T47D (cell line): ENCODE measurements at regions not wholly inside any gene's neighbourhood (a gene's known extent, or its start where the extent isn't known, plus 50 kb on each side); places are given as distances from the start of the nearest gene placed in this dataset.
"Not testable (repeated sequence)": the region's sequence is repeated elsewhere in the genome, so short reads cannot be mapped to it uniquely, and the experiment has no call there.

ENCODE experiments used
- DNase-seq, 2 experiments: peaks; one replicate each; pipeline versions ENCODE4 v3.0.0 to v3.0.0-alpha.2; 2011 to 2012; ENCODE audit warnings: low read depth in 1 of 2, low spot score in 1 of 2
- JUND ChIP-seq: IDR thresholded peaks from 2 replicates; pipeline ENCODE4 v1.6.1; 2012; ENCODE audit warnings: low read depth
- in situ Hi-C: cut with HindIII; loops from 2 replicates; pipeline ENCODE4 v1.10.0; 2016; ENCODE audit warnings: low sequenced_read_pairs, low pct_unique_long_range_greater_than_20kb

DNA sequence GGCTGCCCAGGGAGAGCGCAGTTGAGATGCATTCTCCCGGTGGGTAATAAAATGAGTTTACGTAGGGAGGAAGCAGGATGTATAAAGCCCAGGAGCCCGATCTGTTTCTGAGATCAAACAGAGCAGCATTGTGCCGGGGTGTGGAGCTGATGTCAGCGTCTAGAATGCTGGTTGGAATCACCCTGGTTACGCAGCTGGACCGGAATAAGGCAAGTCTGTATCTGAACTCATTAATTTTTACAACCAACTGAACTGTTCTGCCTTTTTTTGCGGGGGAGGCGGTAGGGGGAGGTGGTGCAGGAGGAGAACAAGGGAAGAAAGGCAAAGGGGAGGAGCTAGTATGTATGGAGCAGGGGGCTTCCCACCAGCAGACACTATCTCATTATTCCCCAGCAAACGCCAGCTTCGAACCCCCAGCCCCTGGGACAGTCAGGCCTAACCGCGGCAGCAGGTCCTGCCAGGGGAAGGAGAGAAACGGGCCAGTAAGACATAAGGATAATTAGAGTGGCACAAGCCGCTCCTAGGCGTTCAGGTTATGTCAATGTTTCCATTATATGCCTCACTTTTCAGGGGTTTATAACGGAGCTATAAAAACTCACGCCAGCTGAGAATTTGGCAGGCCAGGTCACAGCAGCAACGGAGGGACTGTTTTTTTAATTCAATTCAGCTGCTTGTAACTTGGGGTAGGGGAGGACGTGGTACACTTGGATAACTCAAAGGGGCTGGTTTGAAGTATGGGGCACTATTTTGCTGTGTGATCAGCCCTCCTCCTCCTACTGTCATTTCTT, 175.3 kb upstream of the HES1 start:
- DNase-seq = no peak
- TF ChIP-seq JUND = no peak
- in situ Hi-C loops = no loop called here

DNA sequence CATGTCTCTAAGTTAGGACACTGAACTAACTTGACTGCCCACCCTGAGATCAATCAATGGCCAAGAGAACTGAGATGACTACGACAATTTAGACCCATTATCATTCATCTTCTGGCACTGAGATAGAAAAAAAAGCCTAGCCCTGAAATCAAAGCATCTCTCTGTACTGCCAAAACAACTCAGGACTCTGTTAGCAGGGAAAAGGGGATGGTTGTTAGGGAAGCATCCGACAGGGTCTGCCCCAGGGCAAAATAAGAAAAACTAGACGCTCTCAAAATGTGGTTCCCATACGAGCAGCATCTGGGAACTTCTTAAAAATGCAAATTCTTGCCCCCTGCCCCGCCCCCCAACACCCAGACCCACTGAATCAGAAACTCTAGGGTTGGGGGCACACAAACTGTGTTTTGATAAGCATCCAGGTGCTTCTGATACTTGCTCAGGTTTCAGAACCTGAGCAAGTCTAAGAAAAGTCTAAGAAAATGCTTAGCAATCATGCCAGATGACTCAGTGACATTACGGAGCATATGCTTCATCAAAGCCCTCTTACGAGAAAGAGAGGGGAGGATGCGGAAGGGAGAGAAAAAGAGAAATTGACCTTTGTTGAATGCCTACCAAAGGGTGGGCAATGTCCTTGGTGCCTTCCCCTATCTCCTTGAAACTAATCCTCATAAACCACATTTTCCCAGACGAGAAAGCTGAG, 172.8 kb upstream of the HES1 start:
- no peak for TF ChIP-seq JUND
- in situ Hi-C loops = no loop called here
- DNase-seq = no peak

DNA sequence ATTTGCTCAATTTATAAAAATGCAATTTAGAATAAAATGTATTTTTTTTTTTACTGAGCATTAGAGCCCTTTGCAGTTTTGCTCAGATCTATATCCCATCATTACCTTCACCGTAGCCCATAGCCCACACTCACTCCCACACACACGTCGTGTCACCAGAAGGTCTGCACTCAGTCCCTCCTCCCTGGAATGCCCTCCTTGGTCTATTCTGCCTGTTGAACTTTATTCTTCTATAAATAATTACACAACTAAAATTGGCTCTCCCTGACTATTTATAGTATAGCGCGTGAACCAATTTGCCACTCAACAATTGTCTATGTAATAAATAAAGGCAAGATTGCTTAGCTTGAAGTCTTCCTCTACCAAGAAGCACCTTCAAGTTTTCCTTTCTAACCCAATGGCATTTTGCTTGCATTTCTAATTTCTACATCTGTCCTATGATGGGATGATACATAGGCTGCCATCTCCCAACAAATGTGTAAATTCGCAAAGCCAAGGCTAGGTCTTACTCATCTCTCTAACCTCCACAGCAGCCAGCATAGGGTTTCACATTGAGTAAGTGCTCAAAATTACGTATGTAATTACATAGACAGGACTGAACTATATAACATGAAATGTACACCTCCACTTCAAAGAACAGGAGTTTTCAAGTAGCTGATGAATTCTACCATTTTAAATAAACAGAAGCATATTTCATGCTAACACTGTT, 172.0 kb upstream of the HES1 start:
- in situ Hi-C loops = no loop called here
- no peak for TF ChIP-seq JUND
- no peak for DNase-seq

- TF ChIP-seq JUND = no peak
- in situ Hi-C loops = no loop called here
- DNase-seq = no peak
These were observed 171.4 kb upstream of the HES1 start for GRCh38 chr3:193964517-193964880.

- no peak for DNase-seq
- TF ChIP-seq JUND = no peak
- in situ Hi-C loops = no loop called here
These were observed 167.5 kb upstream of the HES1 start for GRCh38 chr3:193968380-193968974.

DNA sequence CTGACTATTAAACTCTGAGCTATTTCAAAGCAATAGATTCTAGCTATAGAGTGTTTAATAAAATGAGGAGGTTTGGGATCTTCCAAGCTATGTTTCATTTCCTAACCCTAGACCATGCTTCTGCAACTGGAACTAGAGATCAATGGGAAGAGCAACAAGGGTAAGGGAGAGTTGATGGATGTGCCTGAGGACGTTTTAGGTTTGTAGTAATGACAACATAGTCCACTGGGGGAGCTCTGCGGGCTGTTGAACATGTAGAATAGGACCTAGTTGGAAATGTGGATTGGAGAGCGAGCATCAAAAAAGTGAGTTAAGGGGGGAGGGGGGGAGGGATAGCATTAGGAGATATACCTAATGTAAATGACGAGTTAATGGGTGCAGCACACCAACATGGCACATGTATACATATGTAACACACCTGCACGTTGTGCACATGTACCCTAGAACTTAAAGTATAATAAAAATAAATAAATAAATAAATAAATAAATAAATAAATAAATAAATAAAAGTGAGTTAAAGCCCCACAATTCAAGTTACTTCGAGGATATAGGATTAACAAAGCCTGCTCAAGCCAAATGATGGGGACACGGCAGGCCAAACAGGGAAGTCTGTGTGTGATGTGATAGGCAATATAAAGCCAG, 165.7 kb upstream of the HES1 start:
- in situ Hi-C loops = not testable (repeated sequence)
- DNase-seq = peak; percentile 51 to 90

DNA sequence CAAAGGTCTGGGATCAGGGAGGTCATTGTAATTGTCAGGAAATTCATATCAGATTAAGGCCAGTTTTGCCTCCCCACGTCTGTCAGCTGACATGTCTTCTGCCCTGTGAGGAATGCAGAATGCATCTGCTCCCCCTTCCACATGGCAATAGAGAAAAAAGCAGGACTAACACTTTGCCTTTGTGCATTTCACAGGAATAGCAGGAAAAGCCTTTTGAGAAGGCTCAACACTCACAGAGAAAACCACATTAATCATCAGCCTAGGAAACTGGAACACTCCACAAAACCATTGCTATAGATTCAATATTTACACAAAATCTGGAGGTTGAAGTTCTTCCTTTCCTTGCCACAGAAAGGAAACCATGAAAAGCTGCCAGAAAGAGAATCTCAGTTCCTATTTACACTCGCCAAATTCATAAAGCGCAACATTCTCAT, 165.2 kb upstream of the HES1 start:
- in situ Hi-C loops = no loop called here
- peak in 1 of 2 experiments; percentile 50 for DNase-seq
- TF ChIP-seq JUND = no peak

DNA sequence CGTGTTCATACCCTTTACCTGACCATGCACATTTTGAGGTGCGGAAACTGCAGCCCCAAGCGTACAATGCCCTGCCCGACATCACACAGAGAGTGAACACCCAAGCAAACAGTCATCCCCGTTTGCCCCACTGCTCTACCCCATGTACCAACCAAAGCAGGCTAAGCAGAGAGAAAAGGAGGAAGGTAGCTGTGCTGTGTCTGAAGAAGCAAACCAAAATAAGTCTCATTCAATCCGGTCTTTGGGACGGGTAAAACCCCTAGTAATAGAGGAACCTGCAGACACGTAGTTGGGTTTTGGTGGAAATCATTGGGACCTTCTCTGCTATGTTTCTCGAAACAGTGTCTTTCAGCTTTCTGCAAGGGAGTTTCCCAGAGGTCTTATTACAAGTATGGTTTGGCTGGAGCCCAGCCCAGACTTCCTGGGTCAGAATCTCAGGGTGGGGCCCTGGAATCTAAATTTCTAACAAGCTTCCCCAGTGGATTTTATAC, 164.6 kb upstream of the HES1 start:
- TF ChIP-seq JUND = no peak
- in situ Hi-C loops = no loop called here
- no peak for DNase-seq

DNA sequence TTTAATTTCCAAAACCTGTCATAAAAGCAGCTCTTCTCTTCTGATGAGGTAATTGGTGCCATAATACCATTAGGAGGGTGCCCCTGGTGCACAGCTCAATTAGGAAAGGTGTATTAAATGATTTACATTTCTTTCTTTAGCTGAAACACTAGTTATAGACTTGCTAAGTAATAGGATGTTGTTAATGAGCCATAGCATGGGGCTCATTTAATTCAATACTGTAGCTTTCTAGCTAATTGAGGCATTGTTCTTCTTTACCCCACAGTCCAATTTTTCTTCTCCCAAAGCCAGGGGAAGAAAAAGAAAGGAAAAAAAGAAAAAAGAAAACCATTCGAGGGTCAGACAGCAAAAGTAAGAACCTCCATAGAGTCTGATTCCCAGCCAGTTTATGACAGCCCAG, 164.0 kb upstream of the HES1 start:
- DNase-seq = no peak
- in situ Hi-C loops = no loop called here
- no peak for TF ChIP-seq JUND

GRCh38 chr3:193972832-193973231, 163.1 kb upstream of the HES1 start:
- DNase-seq = no peak
- in situ Hi-C loops = no loop called here
- no peak for TF ChIP-seq JUND

DNA sequence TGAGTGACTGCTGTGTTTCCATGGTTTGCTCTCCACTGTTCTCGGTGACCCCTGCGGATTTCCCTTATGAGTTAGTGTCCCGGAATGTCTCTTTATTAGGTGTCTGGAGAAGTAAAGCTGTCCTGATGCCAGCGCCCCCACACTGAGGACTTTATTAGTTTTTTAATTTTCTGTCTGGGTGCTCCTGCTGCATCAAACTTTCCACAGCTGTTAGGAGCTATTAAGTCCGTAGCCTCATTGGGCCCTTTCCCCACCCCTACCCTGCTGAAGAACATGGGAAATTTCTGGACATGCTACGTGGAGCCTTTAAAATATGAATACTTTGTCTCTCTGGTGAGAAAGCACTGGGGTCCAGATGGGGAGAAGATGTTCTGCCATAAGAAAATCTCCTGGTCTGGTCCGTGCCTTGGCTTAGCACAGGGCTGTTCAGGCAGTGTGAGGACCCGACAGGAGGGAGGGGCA, 161.7 kb upstream of the HES1 start:
- DNase-seq = no peak
- no peak for TF ChIP-seq JUND
- in situ Hi-C loops = no loop called here
